Trophoblast cell (in vitro differentiated cells and primary cell): ENCODE measurements at regions not wholly inside any gene's neighbourhood (a gene's known extent, or its start where the extent isn't known, plus 50 kb on each side); places are given as distances from the start of the nearest gene placed in this dataset.

Experiments used
- DNase-seq, 2 donors: peaks; one replicate each; pipeline ENCODE4 v3.0.0-alpha.2; 2016
- H2AFZ ChIP-seq: 2 replicates; pipeline ENCODE4 v1.6.1; 2013; ENCODE audit warnings: low read length, moderate library complexity, mild to moderate bottlenecking; ENCODE audit not compliant: insufficient read depth, poor library complexity
- H2AK5ac ChIP-seq: 2 replicates; pipeline ENCODE4 v1.6.1; 2013; ENCODE audit warnings: mild to moderate bottlenecking, low read length
- H2BK120ac ChIP-seq: 2 replicates; pipeline ENCODE4 v1.6.1; 2013; ENCODE audit warnings: low read length, mild to moderate bottlenecking, moderate library complexity; ENCODE audit not compliant: insufficient read depth, poor library complexity
- H2BK12ac ChIP-seq: 2 replicates; pipeline ENCODE4 v1.6.1; 2013; ENCODE audit warnings: mild to moderate bottlenecking, low read length, moderate library complexity
- H2BK5ac ChIP-seq: 2 replicates; pipeline ENCODE4 v1.6.1; 2013; ENCODE audit warnings: low read length, low read depth, moderate library complexity, mild to moderate bottlenecking; ENCODE audit not compliant: poor library complexity
- H3K14ac ChIP-seq: 2 replicates; pipeline ENCODE4 v1.6.1; 2013; ENCODE audit warnings: mild to moderate bottlenecking, low read length
- H3K18ac ChIP-seq: 2 replicates; pipeline ENCODE4 v1.6.1; 2013; ENCODE audit warnings: mild to moderate bottlenecking, low read length
- H3K23ac ChIP-seq: 2 replicates; pipeline ENCODE4 v1.6.1; 2013; ENCODE audit warnings: low read length
- H3K27ac ChIP-seq: 2 replicates; pipeline ENCODE4 v1.5.1; 2013; ENCODE audit warnings: low read depth, mild to moderate bottlenecking, inconsistent platforms, low read length, moderate library complexity
- H3K27me3 ChIP-seq: 2 replicates; pipeline ENCODE4 v1.6.1; 2013; ENCODE audit warnings: inconsistent platforms, mild to moderate bottlenecking, low read length, moderate library complexity; ENCODE audit not compliant: insufficient read depth
- H3K36me3 ChIP-seq, 2 experiments: 1 replicate in 1 of 2; 2 replicates in 1 of 2; pipeline ENCODE4 v1.6.1; 2013; ENCODE audit warnings: low read length in 2 of 2, mild to moderate bottlenecking in 2 of 2, moderate library complexity in 1 of 2; ENCODE audit not compliant: insufficient read depth in 2 of 2, control insufficient read depth in 1 of 2
- H3K4ac ChIP-seq: 2 replicates; pipeline ENCODE4 v1.6.1; 2013; ENCODE audit warnings: low read depth, mild to moderate bottlenecking, low read length, moderate library complexity
- H3K4me1 ChIP-seq, 2 experiments: 1 replicate in 1 of 2; 2 replicates in 1 of 2; pipeline ENCODE4 v1.6.1; 2013; ENCODE audit warnings: low read length in 2 of 2, mild to moderate bottlenecking in 2 of 2, moderate library complexity in 1 of 2; ENCODE audit not compliant: insufficient read depth in 2 of 2, control insufficient read depth in 1 of 2
- H3K4me2 ChIP-seq: 2 replicates; pipeline ENCODE4 v1.6.1; 2013; ENCODE audit warnings: inconsistent platforms, mild to moderate bottlenecking, low read length, moderate library complexity
- H3K4me3 ChIP-seq: 2 replicates; pipeline ENCODE4 v1.5.1; 2013; ENCODE audit warnings: mild to moderate bottlenecking, low read depth, low read length, inconsistent platforms
- H3K79me1 ChIP-seq: one replicate; pipeline ENCODE4 v1.6.1; 2013; ENCODE audit warnings: low read length
- H3K79me2 ChIP-seq: 2 replicates; pipeline ENCODE4 v1.6.1; 2013; ENCODE audit warnings: low read length, mild to moderate bottlenecking; ENCODE audit not compliant: control insufficient read depth, insufficient read depth, poor library complexity
- H3K9ac ChIP-seq: 2 replicates; pipeline ENCODE4 v1.6.1; 2013; ENCODE audit warnings: mild to moderate bottlenecking, low read length
- H3K9me3 ChIP-seq: 2 replicates; pipeline ENCODE4 v1.6.1; 2013; ENCODE audit warnings: low read depth, mild to moderate bottlenecking, control low read depth, inconsistent platforms, low read length; ENCODE audit not compliant: insufficient read depth
- H4K12ac ChIP-seq: 2 replicates; pipeline ENCODE4 v1.6.1; 2013; ENCODE audit warnings: low read depth, mild to moderate bottlenecking, low read length, moderate library complexity
- H4K8ac ChIP-seq: 2 replicates; pipeline ENCODE4 v1.6.1; 2013; ENCODE audit warnings: low read depth, mild to moderate bottlenecking, low read length, moderate library complexity
- H4K91ac ChIP-seq: one replicate; pipeline ENCODE4 v1.6.1; 2013; ENCODE audit warnings: low read depth, mild to moderate bottlenecking, low read length, moderate library complexity
- WGBS: extraction: QIAGEN DNeasy Blood & Tissue Kit; methylation state at CpG from one replicate; pipeline ENCODE4 v1.1.7; 2013; ENCODE audit warnings: missing lambda C conversion rate; ENCODE audit not compliant: insufficient read length, insufficient coverage; ENCODE audit errors: extremely low coverage; 5-methylcytosine and 5-hydroxymethylcytosine counted together

DNA sequence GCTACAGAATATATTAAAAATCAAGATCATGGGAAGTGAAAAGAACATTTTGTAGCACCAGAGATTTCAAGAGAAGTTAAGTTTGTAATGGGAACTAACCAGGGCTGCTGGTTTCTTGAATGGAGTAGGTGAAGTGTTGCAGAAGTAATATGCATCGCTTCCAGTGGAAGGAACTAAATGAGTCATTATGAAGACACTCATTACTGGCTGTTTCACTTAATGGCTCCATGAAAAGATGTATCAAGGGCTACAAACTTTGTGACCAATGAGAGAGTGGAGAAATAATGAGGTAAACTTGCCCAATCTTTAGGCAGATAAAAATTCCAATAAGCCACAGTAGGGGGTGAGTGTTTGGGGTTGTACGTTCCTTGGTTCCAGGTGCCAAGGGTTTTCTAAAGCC lies 380.4 kb upstream of the POU3F3 start:
- no peaks in the 10 kb centered on the region for H3K27me3 ChIP-seq
- H3K79me1 ChIP-seq: no peaks in the 10 kb centered on the region
- no peak overlapping the region for H4K12ac ChIP-seq
- no peaks in the 10 kb centered on the region for H3K79me2 ChIP-seq
- no peak overlapping the region for H3K23ac ChIP-seq
- H2AFZ ChIP-seq: no peak overlapping the region
- H3K4ac ChIP-seq: no peak overlapping the region
- no peak overlapping the region for H2BK12ac ChIP-seq
- no peaks in the 10 kb centered on the region for H3K9me3 ChIP-seq
- no peak overlapping the region for H4K91ac ChIP-seq
- H2AK5ac ChIP-seq: no peak overlapping the region
- H3K4me2 ChIP-seq: no peak overlapping the region
- no peak overlapping the region for H3K27ac ChIP-seq
- WGBS: no CpG with 5 or more reads among the region's 2 CpGs
- no peak overlapping the region for H2BK5ac ChIP-seq
- no peaks in the 10 kb centered on the region for H3K36me3 ChIP-seq
- H2BK120ac ChIP-seq: no peak overlapping the region
- no peaks in the 10 kb centered on the region for H3K4me1 ChIP-seq
- no peak overlapping the region for H3K9ac ChIP-seq
- no peak for DNase-seq
- no peak overlapping the region for H3K4me3 ChIP-seq
- no peak overlapping the region for H3K18ac ChIP-seq
- H4K8ac ChIP-seq: no peak overlapping the region
- H3K14ac ChIP-seq: no peak overlapping the region

GRCh38 chr2:104474716-104475115 lies 379.2 kb upstream of the POU3F3 start:
- DNase-seq: no peak
- no peaks in the 10 kb centered on the region for H3K4me1 ChIP-seq
- no peaks in the 10 kb centered on the region for H3K27me3 ChIP-seq
- H4K91ac ChIP-seq: no peak overlapping the region
- no peak overlapping the region for H3K4me2 ChIP-seq
- no peak overlapping the region for H3K4ac ChIP-seq
- H2BK120ac ChIP-seq: no peak overlapping the region
- no peaks in the 10 kb centered on the region for H3K79me2 ChIP-seq
- WGBS: no CpG with 5 or more reads among the region's 6 CpGs
- no peaks in the 10 kb centered on the region for H3K9me3 ChIP-seq
- H3K36me3 ChIP-seq: no peaks in the 10 kb centered on the region
- H4K8ac ChIP-seq: no peak overlapping the region
- no peak overlapping the region for H3K23ac ChIP-seq
- no peak overlapping the region for H2AFZ ChIP-seq
- H4K12ac ChIP-seq: no peak overlapping the region
- no peak overlapping the region for H3K18ac ChIP-seq
- no peak overlapping the region for H3K27ac ChIP-seq
- no peak overlapping the region for H2BK5ac ChIP-seq
- H3K79me1 ChIP-seq: no peaks in the 10 kb centered on the region
- H2AK5ac ChIP-seq: no peak overlapping the region
- no peak overlapping the region for H2BK12ac ChIP-seq
- no peak overlapping the region for H3K9ac ChIP-seq
- H3K4me3 ChIP-seq: no peak overlapping the region
- no peak overlapping the region for H3K14ac ChIP-seq

DNA sequence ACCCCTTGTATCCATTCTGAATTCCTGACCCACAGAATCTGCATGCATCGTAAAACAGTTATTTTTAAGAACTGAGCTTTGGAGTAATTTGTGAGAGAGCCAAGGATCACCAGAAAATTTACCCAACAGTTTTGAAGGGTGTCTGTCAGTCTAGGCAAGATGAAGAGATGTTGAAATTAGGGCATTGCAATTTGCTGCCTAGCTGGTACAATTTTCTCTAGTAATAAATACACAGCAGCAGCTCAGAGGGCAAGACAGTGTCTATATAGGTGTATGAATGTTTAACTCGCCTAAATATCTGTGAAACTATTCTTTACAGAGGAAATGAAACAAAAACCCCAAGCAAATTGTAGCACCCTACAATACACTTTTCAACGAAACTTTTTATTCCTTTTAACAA lies 377.8 kb upstream of the POU3F3 start:
- H3K4me1 ChIP-seq: peaks cover 0 to 2% of the 10 kb centered on the region in 2 experiments
- H3K4me3 ChIP-seq: no peak overlapping the region
- no peak overlapping the region for H3K23ac ChIP-seq
- H3K79me1 ChIP-seq: no peaks in the 10 kb centered on the region
- WGBS: 100% methylated on average over 1 of the region's 3 CpGs
- H4K12ac ChIP-seq: no peak overlapping the region
- H3K27ac ChIP-seq: no peak overlapping the region
- no peak overlapping the region for H3K4me2 ChIP-seq
- H2AK5ac ChIP-seq: no peak overlapping the region
- H2AFZ ChIP-seq: no peak overlapping the region
- H4K8ac ChIP-seq: no peak overlapping the region
- no peaks in the 10 kb centered on the region for H3K9me3 ChIP-seq
- no peak overlapping the region for H4K91ac ChIP-seq
- H2BK12ac ChIP-seq: no peak overlapping the region
- no peaks in the 10 kb centered on the region for H3K79me2 ChIP-seq
- no peak overlapping the region for H3K18ac ChIP-seq
- H3K9ac ChIP-seq: no peak overlapping the region
- DNase-seq: no peak
- no peaks in the 10 kb centered on the region for H3K36me3 ChIP-seq
- H2BK120ac ChIP-seq: no peak overlapping the region
- no peak overlapping the region for H2BK5ac ChIP-seq
- H3K27me3 ChIP-seq: no peaks in the 10 kb centered on the region
- H3K14ac ChIP-seq: no peak overlapping the region
- no peak overlapping the region for H3K4ac ChIP-seq

DNA sequence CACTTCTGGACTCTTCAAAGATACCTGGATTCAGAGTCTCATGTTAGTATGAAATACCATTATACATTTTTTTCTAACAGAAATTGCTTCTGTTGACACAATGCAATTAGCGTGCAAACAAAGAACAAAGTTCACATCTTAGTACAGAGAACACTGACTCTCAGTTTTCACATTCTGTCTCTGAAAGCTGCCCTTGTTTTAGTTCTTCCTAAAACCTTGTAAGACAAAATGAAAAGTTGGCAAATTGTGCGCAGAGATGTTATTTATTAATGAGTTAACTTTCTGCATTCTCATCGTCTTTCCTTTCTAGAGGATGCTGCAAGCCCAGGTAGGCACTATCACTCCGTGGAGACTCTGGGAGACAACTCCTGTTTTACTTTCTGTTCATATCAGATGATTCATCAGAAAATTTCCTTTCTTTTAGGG lies 377.3 kb upstream of the POU3F3 start:
- no peak overlapping the region for H4K91ac ChIP-seq
- no peak overlapping the region for H3K4ac ChIP-seq
- H3K27ac ChIP-seq: no peak overlapping the region
- H3K36me3 ChIP-seq: no peaks in the 10 kb centered on the region
- H2BK5ac ChIP-seq: no peak overlapping the region
- H3K79me1 ChIP-seq: no peaks in the 10 kb centered on the region
- no CpG with 5 or more reads among the region's 4 CpGs for WGBS
- H3K23ac ChIP-seq: no peak overlapping the region
- no peak overlapping the region for H3K9ac ChIP-seq
- H3K4me3 ChIP-seq: no peak overlapping the region
- no peak for DNase-seq
- H4K12ac ChIP-seq: no peak overlapping the region
- no peak overlapping the region for H2AFZ ChIP-seq
- H3K18ac ChIP-seq: no peak overlapping the region
- H3K4me2 ChIP-seq: no peak overlapping the region
- H3K4me1 ChIP-seq: peaks cover 0 to 2% of the 10 kb centered on the region in 2 experiments
- no peaks in the 10 kb centered on the region for H3K79me2 ChIP-seq
- H2AK5ac ChIP-seq: no peak overlapping the region
- H2BK120ac ChIP-seq: no peak overlapping the region
- H3K9me3 ChIP-seq: no peaks in the 10 kb centered on the region
- H3K27me3 ChIP-seq: no peaks in the 10 kb centered on the region
- no peak overlapping the region for H3K14ac ChIP-seq
- no peak overlapping the region for H4K8ac ChIP-seq
- H2BK12ac ChIP-seq: no peak overlapping the region
